Activated T-cell treated with anti-CD3 and anti-CD28 coated beads for 1 hour (primary cell): ENCODE measurements at regions not wholly inside any gene's neighbourhood (a gene's known extent, or its start where the extent isn't known, plus 50 kb on each side); places are given as distances from the start of the nearest gene placed in this dataset.
"Not testable (repeated sequence)": the region's sequence is repeated elsewhere in the genome, so short reads cannot be mapped to it uniquely, and the experiment has no call there.

Experiments used
- DNase-seq: peaks from one replicate; pipeline ENCODE4 v3.0.0-alpha.2; 2020; ENCODE audit warnings: low read depth

DNA sequence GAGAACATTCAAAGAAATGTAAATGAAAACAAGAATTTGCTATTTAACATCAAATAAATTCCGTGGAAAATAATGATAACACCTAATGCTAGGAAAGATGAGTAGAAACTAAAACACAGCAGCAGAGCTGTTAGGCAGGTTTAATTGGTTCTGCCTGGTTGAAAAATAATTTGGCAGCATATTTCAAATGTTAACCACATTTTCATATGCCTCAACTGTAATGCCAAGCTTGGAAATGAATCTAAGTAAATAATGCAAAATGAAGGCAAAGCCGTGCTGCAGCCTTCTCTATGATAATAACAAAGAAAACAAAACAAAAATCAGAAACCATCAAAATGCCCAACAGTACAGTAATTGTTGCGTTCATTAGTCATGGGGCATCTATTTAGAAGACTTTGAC lies 79.9 kb upstream of the MSX2 start:
- no peak for DNase-seq

DNA sequence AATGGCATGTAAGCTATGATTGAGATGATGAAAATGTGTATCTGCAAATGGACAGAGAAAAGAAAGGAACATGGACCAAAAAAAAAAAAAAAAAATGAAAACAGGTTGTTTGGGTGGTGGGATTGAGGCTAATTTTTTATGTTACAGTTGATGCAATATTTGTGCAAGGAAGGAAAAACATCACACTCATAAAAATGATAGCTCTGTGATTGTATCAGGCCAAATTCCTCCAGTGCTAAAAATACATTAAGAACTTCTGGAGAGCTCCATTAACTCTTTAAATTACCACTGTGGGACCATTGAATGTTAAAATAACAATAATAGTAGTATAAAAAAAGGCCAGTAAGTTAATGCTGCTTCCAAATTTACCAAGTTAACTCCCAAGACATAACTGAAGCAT lies 79.5 kb upstream of the MSX2 start:
- DNase-seq, result no peak

DNA sequence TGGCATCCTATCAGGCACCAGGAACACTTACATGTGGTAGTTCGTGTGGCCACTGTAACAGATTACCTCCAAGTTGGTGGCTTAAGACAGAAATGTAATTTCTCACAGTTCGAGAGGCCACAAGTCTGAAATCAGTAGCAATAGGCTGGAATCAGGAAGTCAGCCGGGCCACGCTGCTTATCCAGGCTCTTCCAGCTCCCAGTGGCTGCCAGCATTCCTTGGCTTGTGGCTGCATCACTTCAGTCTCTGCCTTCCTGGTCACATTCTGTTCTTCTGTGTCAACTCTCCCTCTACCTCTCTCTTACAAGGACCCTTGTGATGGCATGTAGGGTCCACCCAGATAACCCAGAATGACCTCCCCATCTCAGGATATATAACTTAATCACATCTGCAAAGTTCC lies 78.7 kb upstream of the MSX2 start:
- DNase-seq, result no peak

DNA sequence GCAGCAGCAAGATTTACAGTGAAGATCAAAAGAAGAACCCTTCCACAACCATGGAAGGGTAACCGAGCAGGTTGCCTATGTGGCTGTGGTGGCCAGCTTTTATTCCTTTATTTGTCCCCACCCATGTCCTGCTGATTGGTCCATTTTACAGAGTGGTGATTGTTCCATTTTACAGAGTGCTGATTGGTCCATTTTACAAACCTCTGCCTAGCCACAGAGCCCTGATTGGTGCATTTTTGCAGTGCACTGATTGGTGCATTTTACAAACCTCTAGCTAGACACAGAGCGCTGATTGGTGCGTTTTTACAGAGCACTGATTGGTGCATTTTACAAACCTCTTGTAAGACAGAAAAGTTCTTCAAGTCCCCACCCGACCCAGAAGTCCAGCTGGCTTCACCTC lies 75.8 kb upstream of the MSX2 start:
- not testable (repeated sequence) for DNase-seq

DNA sequence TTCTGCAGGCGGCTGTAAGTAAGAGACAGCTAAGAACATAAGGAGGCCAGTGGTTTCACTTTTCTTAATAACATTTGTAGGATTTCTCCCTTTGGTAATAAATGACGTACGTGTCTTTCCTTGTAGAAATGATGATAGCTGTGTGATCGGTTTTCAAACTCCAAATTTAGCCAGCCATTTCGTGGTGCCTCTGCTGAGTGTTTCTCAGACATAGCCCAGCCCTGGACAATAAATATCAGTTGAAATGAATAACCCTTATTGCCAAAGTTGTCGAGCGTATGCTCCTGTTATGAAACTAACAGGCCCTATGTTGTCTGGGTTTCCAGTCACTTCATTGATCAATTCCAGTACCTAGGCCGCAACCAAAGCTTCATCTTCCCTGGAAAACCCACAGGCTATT lies 75.0 kb upstream of the MSX2 start:
- no peak for DNase-seq

DNA sequence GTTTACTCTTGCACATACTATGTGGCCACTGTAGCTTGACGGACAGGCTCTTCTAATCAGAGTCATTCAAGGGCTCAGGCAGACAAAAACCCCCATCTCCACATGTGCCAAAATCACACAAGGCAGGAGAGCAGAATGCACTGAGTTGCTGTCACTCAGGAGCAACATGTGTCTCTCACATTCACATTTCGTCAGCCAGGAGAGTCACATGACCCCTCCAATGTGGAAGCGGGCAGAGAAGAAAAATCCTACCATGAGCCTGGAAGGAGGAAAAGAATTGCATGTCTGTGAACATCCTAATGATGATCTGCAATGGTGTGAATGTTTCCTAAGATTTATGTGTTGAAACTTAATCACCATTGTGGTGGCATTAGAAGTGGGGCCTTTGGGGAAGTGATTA lies 69.9 kb upstream of the MSX2 start:
- DNase-seq, result no peak

DNA sequence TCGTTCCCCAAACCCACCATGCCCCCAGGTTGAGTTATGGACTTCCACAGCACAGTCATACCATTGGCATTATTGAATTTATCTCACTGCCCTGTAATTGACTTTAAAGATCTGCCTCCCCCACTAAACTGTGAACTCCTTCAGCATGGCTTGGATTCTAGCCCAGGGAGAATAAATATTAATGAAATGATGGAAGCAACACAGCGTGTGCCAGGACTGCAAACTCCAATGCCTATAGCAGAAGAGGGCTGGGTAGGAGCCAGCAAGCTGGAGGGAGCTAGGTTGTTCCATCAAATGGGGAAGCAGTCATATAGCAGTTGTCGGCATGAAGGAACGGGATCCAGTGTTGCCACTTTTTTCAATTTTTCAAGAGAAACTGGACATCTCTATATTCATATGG lies 69.0 kb upstream of the MSX2 start:
- DNase-seq, result no peak

DNA sequence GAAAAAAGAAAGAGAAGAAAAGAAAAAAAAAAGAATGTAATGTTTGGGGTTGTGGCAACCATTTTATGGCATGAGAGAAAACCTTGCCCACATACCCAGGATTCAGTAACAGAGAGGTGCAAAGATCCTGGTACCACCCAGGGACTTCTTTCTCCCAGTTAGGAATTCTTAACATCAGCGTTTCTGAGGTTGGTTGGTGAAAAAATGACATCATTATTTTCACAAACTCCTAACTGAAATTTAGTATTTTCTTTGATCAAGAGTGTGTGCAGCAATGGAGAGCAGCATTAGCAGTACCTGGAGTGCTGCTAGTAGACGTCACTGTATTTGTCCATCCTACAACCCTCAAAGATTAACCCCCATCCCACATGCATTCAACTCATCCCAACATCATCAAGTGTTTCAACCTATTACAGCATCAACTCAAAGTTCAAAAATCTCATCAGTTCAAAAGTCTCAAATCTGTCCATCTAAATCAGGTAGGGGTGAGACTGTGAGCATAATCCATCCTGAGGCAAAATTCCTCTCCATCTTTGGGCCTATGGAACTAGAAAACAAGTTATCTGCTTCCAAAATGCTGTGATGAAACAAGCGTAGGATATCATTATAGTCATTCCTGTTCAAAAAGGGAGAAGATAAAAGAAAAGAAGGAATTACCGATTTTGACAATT lies 60.1 kb upstream of the MSX2 start:
- DNase-seq, result no peak

DNA sequence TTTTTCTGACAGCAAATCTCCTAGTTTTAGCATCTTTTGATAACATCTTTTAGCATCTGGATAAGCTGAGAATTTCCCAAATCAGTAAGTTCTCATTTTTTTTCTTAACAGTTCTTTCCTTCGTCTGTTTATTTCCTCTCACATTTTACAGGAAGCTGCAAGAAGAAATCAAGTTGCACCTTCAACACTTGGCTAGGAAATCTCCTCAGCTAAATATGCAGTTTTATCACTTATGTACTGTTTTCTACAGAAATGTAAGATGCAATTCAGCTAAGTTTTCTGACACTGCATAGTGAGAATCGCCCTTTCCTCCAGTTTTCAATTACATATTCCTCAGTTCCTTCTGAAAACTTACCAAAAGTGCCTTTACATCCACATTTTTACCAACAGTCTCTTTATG lies 59.0 kb upstream of the MSX2 start:
- DNase-seq, result no peak

DNA sequence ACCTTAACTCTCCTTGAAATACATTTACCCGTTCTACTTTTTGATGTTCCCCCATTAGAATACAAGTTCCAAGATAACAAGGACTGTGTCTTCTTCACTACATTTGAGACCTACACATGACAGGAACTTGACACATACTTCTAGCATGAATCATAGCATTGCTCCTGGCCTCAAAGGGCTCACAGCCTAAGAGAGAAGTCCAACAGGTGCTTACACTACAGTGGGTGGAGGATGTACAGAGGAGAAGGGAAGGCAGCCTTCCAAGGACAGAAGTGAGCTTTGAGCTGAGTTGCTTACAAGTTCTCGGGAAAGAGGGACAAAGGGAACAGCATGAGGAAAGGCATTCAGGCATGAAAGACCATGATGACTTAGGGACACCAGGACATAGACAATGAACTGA lies 56.9 kb upstream of the MSX2 start:
- DNase-seq, result no peak

DNA sequence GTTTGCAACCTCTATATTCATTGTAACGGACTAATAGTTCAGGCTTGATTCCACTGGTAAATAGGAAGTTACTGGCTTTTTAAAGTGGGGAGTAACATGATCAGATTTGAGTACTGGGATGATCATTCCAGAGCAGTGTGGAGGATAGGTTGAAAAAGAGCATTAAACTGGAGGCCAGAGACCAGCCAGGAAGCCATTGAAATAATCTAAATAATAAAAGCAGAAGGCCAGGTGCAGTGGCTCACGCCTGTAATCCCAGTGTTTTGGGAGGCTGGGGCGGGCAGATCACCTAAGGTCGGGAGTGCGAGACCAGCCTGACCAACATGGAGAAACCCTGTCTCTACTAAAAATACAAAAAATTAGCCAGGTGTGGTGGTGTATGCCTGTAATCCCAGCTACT lies 56.0 kb upstream of the MSX2 start:
- no peak for DNase-seq
